CD14-positive monocyte (primary cell): ENCODE measurements at regions not wholly inside any gene's neighbourhood (a gene's known extent, or its start where the extent isn't known, plus 50 kb on each side); places are given as distances from the start of the nearest gene placed in this dataset.
A peak's percentile ranks its signal among the peaks of the same experiment; 100 is the strongest.

Source experiments
- DNase-seq, 3 donors: peaks; one replicate each; pipeline ENCODE4 v3.0.0-alpha.2; 2011 to 2022
- H2AFZ ChIP-seq: 2 replicates; pipeline ENCODE4 v1.6.0; 2012; ENCODE audit warnings: mild to moderate bottlenecking, low read depth, low read length, inconsistent platforms; ENCODE audit not compliant: insufficient read depth, poor library complexity, severe bottlenecking
- H3K27ac ChIP-seq, 2 donors: 1 replicate in 1 of 2; 2 replicates in 1 of 2; pipeline ENCODE4 v1.5.1; 2012 to 2013; ENCODE audit warnings: low read length in 2 of 2, control low read depth in 1 of 2, inconsistent platforms in 1 of 2, low read depth in 1 of 2, mild to moderate bottlenecking in 1 of 2
- H3K27me3 ChIP-seq, 2 donors: one replicate each; pipeline versions ENCODE4 v1.6.0 to v1.6.1; 2011 to 2013; ENCODE audit warnings: low read length in 2 of 2; ENCODE audit not compliant: control insufficient read depth in 2 of 2, insufficient read depth in 2 of 2
- H3K36me3 ChIP-seq, 2 donors: replicated peaks in 1 of 2; 1 replicate in 1 of 2; 2 replicates in 1 of 2; pipeline versions ENCODE4 v1.5.1 to v1.6.1; 2012 to 2013; ENCODE audit warnings: low read length in 2 of 2, control low read depth in 1 of 2, inconsistent platforms in 1 of 2, mild to moderate bottlenecking in 1 of 2; ENCODE audit not compliant: insufficient read depth in 2 of 2, control insufficient read depth in 1 of 2
- H3K4me1 ChIP-seq, 2 donors: 1 replicate in 1 of 2; 2 replicates in 1 of 2; pipeline versions ENCODE4 v1.5.1 to v1.6.1; 2012 to 2013; ENCODE audit warnings: low read length in 2 of 2, control low read depth in 1 of 2, inconsistent platforms in 1 of 2, mild to moderate bottlenecking in 1 of 2, moderate library complexity in 1 of 2; ENCODE audit not compliant: insufficient read depth in 2 of 2, control insufficient read depth in 1 of 2
- H3K4me2 ChIP-seq: replicated peaks from 2 replicates; pipeline ENCODE3; 2012; ENCODE audit warnings: low read length, moderate library complexity, mild to moderate bottlenecking; ENCODE audit not compliant: poor library complexity, severe bottlenecking; ENCODE audit errors: extremely low read depth
- H3K4me3 ChIP-seq, 3 experiments: fragments of 200-600 bp in 1 of 3; sonication (generic) in 1 of 3; replicated peaks in 1 of 3; 1 replicate in 2 of 3; 2 replicates in 1 of 3; pipeline ENCODE4 v1.5.1; 2011 to 2013; ENCODE audit warnings: low read length in 3 of 3, mild to moderate bottlenecking in 3 of 3, control low read depth in 2 of 3, low read depth in 2 of 3, inconsistent platforms in 1 of 3, moderate library complexity in 1 of 3
- H3K79me2 ChIP-seq: 2 replicates; pipeline ENCODE4 v1.6.0; 2012; ENCODE audit warnings: mild to moderate bottlenecking, control low read depth, inconsistent platforms, low read length, moderate library complexity; ENCODE audit not compliant: insufficient read depth
- H3K9ac ChIP-seq: 2 replicates; pipeline ENCODE4 v1.6.0; 2017; ENCODE audit warnings: low read length, mild to moderate bottlenecking; ENCODE audit not compliant: insufficient read depth, poor library complexity, severe bottlenecking
- H3K9me3 ChIP-seq, 2 donors: replicated peaks in 1 of 2; 1 replicate in 1 of 2; 2 replicates in 1 of 2; pipeline versions ENCODE4 v1.5.1 to v1.6.1; 2012 to 2013; ENCODE audit warnings: low read length in 2 of 2, control low read depth in 1 of 2; ENCODE audit not compliant: control insufficient read depth in 1 of 2, insufficient read depth in 1 of 2
- H4K20me1 ChIP-seq: 2 replicates; pipeline ENCODE4 v1.6.0; 2012; ENCODE audit warnings: mild to moderate bottlenecking, low read length, control low read depth, moderate library complexity; ENCODE audit not compliant: insufficient read depth
- H3K27ac Mint-ChIP-seq, 7 donors: one replicate each; pipeline ENCODE4 v1.8.0; 2020; ENCODE audit warnings: mild to moderate bottlenecking in 7 of 7, mixed read lengths in 7 of 7, moderate library complexity in 6 of 7, inconsistent platforms in 2 of 7
- H3K27me3 Mint-ChIP-seq, 3 donors: one replicate each; pipeline ENCODE4 v1.8.0; 2021 to 2022; ENCODE audit warnings: low read depth in 3 of 3, mild to moderate bottlenecking in 3 of 3, mixed read lengths in 3 of 3, moderate library complexity in 3 of 3, inconsistent platforms in 1 of 3
- H3K36me3 Mint-ChIP-seq, 2 donors: one replicate each; pipeline ENCODE4 v1.8.0; 2020; ENCODE audit warnings: mixed read lengths in 2 of 2, inconsistent platforms in 1 of 2, mild to moderate bottlenecking in 1 of 2
- H3K4me1 Mint-ChIP-seq: one replicate; pipeline ENCODE4 v1.8.0; 2020; ENCODE audit warnings: mild to moderate bottlenecking, mixed read lengths
- H3K4me3 Mint-ChIP-seq, 2 donors: one replicate each; pipeline ENCODE4 v1.8.0; 2020; ENCODE audit warnings: mild to moderate bottlenecking in 2 of 2, mixed read lengths in 2 of 2, moderate library complexity in 1 of 2
- H3K9me3 Mint-ChIP-seq, 7 donors: one replicate each; pipeline ENCODE4 v1.8.0; 2020 to 2022; ENCODE audit warnings: mixed read lengths in 7 of 7, mild to moderate bottlenecking in 6 of 7, moderate library complexity in 6 of 7, inconsistent platforms in 2 of 7
- WGBS: methylation state at CpG from one replicate; pipeline ENCODE4 v1.1.5; 2013; ENCODE audit warnings: missing lambda C conversion rate; ENCODE audit not compliant: insufficient coverage; 5-methylcytosine and 5-hydroxymethylcytosine counted together
- intact Hi-C, 2 donors: fragments of 100-400 bp; cut with micrococcal nuclease; formaldehyde crosslinking; loops; one replicate each; pipeline versions ENCODE4 v1.15.0 to v1.15.1; 2023
- TF ChIP-seq, protein P1 (sequence below): fragments of 200-600 bp; IDR thresholded peaks from one replicate; pipeline ENCODE4 v1.8.0; 2022; ENCODE audit warnings: antibody characterized with exemption, mild to moderate bottlenecking

DNA sequence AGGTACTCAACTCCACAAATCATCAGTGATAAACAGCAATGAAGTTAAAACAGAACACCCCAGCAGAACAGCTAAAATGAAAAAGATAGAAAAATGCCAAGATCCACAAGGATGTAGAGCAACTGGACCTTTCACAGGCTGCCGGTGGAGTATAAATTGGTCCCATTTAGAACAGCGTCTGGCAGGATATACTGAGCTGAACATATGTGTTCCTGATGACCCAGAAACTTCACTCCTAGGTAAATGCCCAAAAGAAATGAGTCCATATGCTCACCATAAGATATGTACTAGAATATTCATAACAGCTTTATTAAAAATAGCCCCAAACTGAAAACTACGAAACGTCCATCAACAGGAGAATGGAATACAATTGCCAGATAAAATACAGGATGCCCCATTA lies 102.4 kb downstream of the OAT start:
- H3K27ac ChIP-seq: no peak overlapping the region
- H3K36me3 ChIP-seq: no peaks in the 10 kb centered on the region
- intact Hi-C loops: no loop called here
- no peaks in the 10 kb centered on the region for H3K27me3 ChIP-seq
- Mint-ChIP-seq H3K9me3 (peaks cover 2 to 7% (median 6%) of the 10 kb centered on the region in 7 donors), H3K4me1 (peaks cover 13% of the 10 kb centered on the region), H3K36me3 (peaks cover 2% of the 10 kb centered on the region in 2 donors), H3K27ac (peak overlapping the region in 3 of 7 donors; percentile 57 to 93 (median 80)), H3K27me3 (peaks cover 0 to 1% (median 0%) of the 10 kb centered on the region in 3 donors), H3K4me3 (no peak overlapping the region)
- no peaks in the 10 kb centered on the region for H3K79me2 ChIP-seq
- TF ChIP-seq, protein P1, sequence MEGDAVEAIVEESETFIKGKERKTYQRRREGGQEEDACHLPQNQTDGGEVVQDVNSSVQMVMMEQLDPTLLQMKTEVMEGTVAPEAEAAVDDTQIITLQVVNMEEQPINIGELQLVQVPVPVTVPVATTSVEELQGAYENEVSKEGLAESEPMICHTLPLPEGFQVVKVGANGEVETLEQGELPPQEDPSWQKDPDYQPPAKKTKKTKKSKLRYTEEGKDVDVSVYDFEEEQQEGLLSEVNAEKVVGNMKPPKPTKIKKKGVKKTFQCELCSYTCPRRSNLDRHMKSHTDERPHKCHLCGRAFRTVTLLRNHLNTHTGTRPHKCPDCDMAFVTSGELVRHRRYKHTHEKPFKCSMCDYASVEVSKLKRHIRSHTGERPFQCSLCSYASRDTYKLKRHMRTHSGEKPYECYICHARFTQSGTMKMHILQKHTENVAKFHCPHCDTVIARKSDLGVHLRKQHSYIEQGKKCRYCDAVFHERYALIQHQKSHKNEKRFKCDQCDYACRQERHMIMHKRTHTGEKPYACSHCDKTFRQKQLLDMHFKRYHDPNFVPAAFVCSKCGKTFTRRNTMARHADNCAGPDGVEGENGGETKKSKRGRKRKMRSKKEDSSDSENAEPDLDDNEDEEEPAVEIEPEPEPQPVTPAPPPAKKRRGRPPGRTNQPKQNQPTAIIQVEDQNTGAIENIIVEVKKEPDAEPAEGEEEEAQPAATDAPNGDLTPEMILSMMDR: no peak
- no peak overlapping the region for H3K4me2 ChIP-seq
- no peaks in the 10 kb centered on the region for H4K20me1 ChIP-seq
- no peak overlapping the region for H3K9ac ChIP-seq
- H3K4me1 ChIP-seq: peaks cover 6 to 11% of the 10 kb centered on the region in 2 donors
- 100% methylated on average over 1 of the region's 4 CpGs for WGBS
- H2AFZ ChIP-seq: no peak overlapping the region
- no peaks in the 10 kb centered on the region for H3K9me3 ChIP-seq
- DNase-seq: no peak
- H3K4me3 ChIP-seq: no peak overlapping the region

DNA sequence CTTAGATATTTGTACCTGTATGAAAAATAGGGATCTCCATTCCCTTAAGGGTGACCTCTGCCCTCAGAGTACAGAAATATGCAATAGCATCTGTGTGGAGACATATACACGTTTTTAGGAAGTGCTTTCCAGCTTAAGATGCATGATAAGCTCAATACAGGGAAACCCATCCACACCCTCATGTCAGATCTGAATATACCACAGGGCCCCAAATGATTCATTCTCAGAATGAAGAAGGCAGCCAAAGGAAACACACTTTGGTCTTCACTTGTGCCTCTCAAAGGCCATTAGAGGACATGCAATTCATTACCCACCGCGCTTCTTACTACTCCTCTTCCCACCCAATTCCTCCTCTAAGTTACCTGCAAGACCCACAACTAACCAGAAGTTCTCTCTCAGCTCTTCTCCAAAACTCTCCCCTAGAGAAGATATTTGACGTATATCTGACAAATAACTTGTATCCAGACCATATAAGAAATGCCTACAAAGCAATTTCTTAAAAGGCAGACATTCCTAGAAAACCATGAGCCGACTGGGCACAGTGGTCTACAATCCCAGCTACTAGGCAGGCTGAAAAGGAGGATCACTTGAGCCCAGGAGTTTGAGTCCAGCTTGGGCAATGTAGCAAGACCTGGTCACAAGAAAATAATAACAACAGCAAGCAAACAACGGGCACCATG lies 103.0 kb downstream of the OAT start:
- DNase-seq: peak; percentile 68 to 86 (median 68)
- Histone ChIP-seq H3K4me3 (no peak overlapping the region), H3K27ac (peak overlapping the region in 1 of 2 donors; percentile 62), H3K79me2 (no peaks in the 10 kb centered on the region), H3K36me3 (no peaks in the 10 kb centered on the region), H4K20me1 (no peaks in the 10 kb centered on the region), H2AFZ (no peak overlapping the region), H3K27me3 (no peaks in the 10 kb centered on the region), H3K9ac (no peak overlapping the region), H3K4me2 (no peak overlapping the region), H3K4me1 (peaks cover 6 to 11% of the 10 kb centered on the region in 2 donors), H3K9me3 (no peaks in the 10 kb centered on the region)
- intact Hi-C loops: no loop called here
- 60% methylated on average over 4 of the region's 6 CpGs for WGBS
- peaks cover 13% of the 10 kb centered on the region for H3K4me1 Mint-ChIP-seq
- peaks cover 2% of the 10 kb centered on the region in 2 donors for H3K36me3 Mint-ChIP-seq
- peak overlapping the region in 6 of 7 donors; percentile 2 to 93 (median 58) for H3K27ac Mint-ChIP-seq
- H3K9me3 Mint-ChIP-seq: peaks cover 2 to 7% (median 6%) of the 10 kb centered on the region in 7 donors
- peaks cover 0 to 1% (median 0%) of the 10 kb centered on the region in 3 donors for H3K27me3 Mint-ChIP-seq
- TF ChIP-seq, protein P1: no peak
- peak overlapping the region in 1 of 2 donors; percentile 52 for H3K4me3 Mint-ChIP-seq
